ENCODE measurements at regions not wholly inside any gene's neighbourhood (a gene's known extent, or its start where the extent isn't known, plus 50 kb on each side); places are given as distances from the start of the nearest gene placed in this dataset.

GRCh38 chr2:120502761-120503160, 156.8 kb downstream of the INHBB start:
- TF ChIP-seq ZNF10 (CRISPR knock-in tag; IDR thresholded peaks at IDR 0.05; ENCODE audit: borderline replicate concordance, low read depth) (no peak), MTF2 (CRISPR knock-in tag; IDR thresholded peaks at IDR 0.05; ENCODE audit: borderline replicate concordance) (no peak), YY1 (IDR thresholded peaks at IDR 0.05; ENCODE audit: insufficient read depth, insufficient replicate concordance, low read depth, low read length) (no peak), HNRNPUL1 (IDR thresholded peaks at IDR 0.05; ENCODE audit: low read depth, low read length) (no peak), SMARCC2 (IDR thresholded peaks at IDR 0.05) (no peak), ETV6 (CRISPR knock-in tag; conservative IDR thresholded peaks at IDR 0.05) (no peak), HOXA5 (CRISPR knock-in tag; IDR thresholded peaks at IDR 0.05) (no peak), ZNF274 (CRISPR knock-in tag; IDR thresholded peaks at IDR 0.05) (no peak), CTCF (CRISPR knock-in tag; IDR thresholded peaks at IDR 0.05) (no peak), CEBPB (IDR thresholded peaks at IDR 0.05; ENCODE audit: borderline replicate concordance, low read depth, low read length) (no peak), ZBTB7A (CRISPR knock-in tag; IDR thresholded peaks at IDR 0.05) (no peak), ZNF382 (CRISPR knock-in tag; IDR thresholded peaks at IDR 0.05; ENCODE audit: borderline replicate concordance) (no peak)
